ENCODE measurements at regions not wholly inside any gene's neighbourhood (a gene's known extent, or its start where the extent isn't known, plus 50 kb on each side); places are given as distances from the start of the nearest gene placed in this dataset.

GRCh38 chr3:159922193-159922840, 66.3 kb upstream of the IL12A start:
- no peak for DNase-seq

- DNase-seq: no peak
Observed at GRCh38 chr3:159922861-159923312, 65.7 kb upstream of the IL12A start.

GRCh38 chr3:159923336-159923735, 65.3 kb upstream of the IL12A start:
- DNase-seq: no peak

GRCh38 chr3:159923956-159924355, 64.7 kb upstream of the IL12A start:
- DNase-seq: no peak

GRCh38 chr3:159924411-159924810, 64.2 kb upstream of the IL12A start:
- DNase-seq: no peak

GRCh38 chr3:159925248-159925647, 63.4 kb upstream of the IL12A start:
- DNase-seq: no peak

- DNase-seq: no peak
Observed at GRCh38 chr3:159926573-159926972, 62.1 kb upstream of the IL12A start.

GRCh38 chr3:159928071-159928491, 60.6 kb upstream of the IL12A start:
- no peak for DNase-seq

GRCh38 chr3:159928666-159929065, 60.0 kb upstream of the IL12A start:
- DNase-seq: no peak

GRCh38 chr3:159929171-159930141, 59.2 kb upstream of the IL12A start:
- DNase-seq: no peak

GRCh38 chr3:159934216-159934615, 54.4 kb upstream of the IL12A start:
- no peak for DNase-seq

GRCh38 chr3:159936541-159936940, 52.1 kb upstream of the IL12A start:
- no peak for DNase-seq

GRCh38 chr3:159937561-159938166, 51.0 kb upstream of the IL12A start:
- DNase-seq: no peak

GRCh38 chr3:159938714-159939113, 49.9 kb upstream of the IL12A start:
- no peak for DNase-seq

Data from NCI-H2107 (cell line).